ENCODE measurements at regions not wholly inside any gene's neighbourhood (a gene's known extent, or its start where the extent isn't known, plus 50 kb on each side); places are given as distances from the start of the nearest gene placed in this dataset.

- no peak overlapping the region for H3K4me2 ChIP-seq (ENCODE audit: extremely low read depth, insufficient read depth, low read length)
- no peak for DNase-seq (ENCODE audit: low read depth in 2 of 2)
- H3K36me3 ChIP-seq (ENCODE audit: control insufficient read depth, insufficient read depth, low read length), result no peaks in the 10 kb centered on the region
- no peak overlapping the region for H3K9ac ChIP-seq (ENCODE audit: insufficient read depth, low read length)
- H2AFZ ChIP-seq (ENCODE audit: low read length), result peak overlapping the region; percentile 37
- H3K4me3 ChIP-seq (replicated peaks in 1 of 4; ENCODE audit: control extremely low read depth in 1 of 4, insufficient read depth in 1 of 4, low read depth in 3 of 4, low read length in 4 of 4), result no peak overlapping the region
- no peaks in the 10 kb centered on the region for H3K4me1 ChIP-seq (ENCODE audit: control insufficient read depth, extremely low read depth, insufficient read depth, low read length)
- no peaks in the 10 kb centered on the region for H3K79me2 ChIP-seq (ENCODE audit: control insufficient read depth, insufficient read depth, low read length)
- no peak overlapping the region for H3K27ac ChIP-seq (ENCODE audit: insufficient read depth, low read length)
- H3K27me3 ChIP-seq (ENCODE audit: control insufficient read depth, insufficient read depth, low read length), result no peaks in the 10 kb centered on the region
- H3K9me3 ChIP-seq (ENCODE audit: control insufficient read depth, insufficient read depth, low read depth, low read length), result no peaks in the 10 kb centered on the region
- no peak for TF ChIP-seq EZH2 (IDR thresholded peaks at IDR 0.05; ENCODE audit: low read length, missing control alignments)
- TF ChIP-seq CTCF (conservative IDR thresholded peaks at IDR 0.05 in 1 of 2, IDR thresholded peaks at IDR 0.05 in 1 of 2; ENCODE audit: low read depth in 1 of 2, low read length in 2 of 2), result no peak
- H4K20me1 ChIP-seq (ENCODE audit: control insufficient read depth, extremely low read depth, insufficient read depth, low read length), result no peaks in the 10 kb centered on the region
Measured at GRCh38 chr9:13661014-13661413, 381.5 kb upstream of the MPDZ start.

- no peaks in the 10 kb centered on the region for H3K79me2 ChIP-seq (ENCODE audit: control insufficient read depth, insufficient read depth, low read length)
- H3K4me1 ChIP-seq (ENCODE audit: control insufficient read depth, extremely low read depth, insufficient read depth, low read length), result no peaks in the 10 kb centered on the region
- no peaks in the 10 kb centered on the region for H3K9me3 ChIP-seq (ENCODE audit: control insufficient read depth, insufficient read depth, low read depth, low read length)
- no peak for DNase-seq (ENCODE audit: low read depth in 2 of 2)
- no peak overlapping the region for H3K27ac ChIP-seq (ENCODE audit: insufficient read depth, low read length)
- no peak overlapping the region for H3K4me2 ChIP-seq (ENCODE audit: extremely low read depth, insufficient read depth, low read length)
- H3K9ac ChIP-seq (ENCODE audit: insufficient read depth, low read length), result no peak overlapping the region
- TF ChIP-seq CTCF (conservative IDR thresholded peaks at IDR 0.05 in 1 of 2, IDR thresholded peaks at IDR 0.05 in 1 of 2; ENCODE audit: low read depth in 1 of 2, low read length in 2 of 2) (no peak), EZH2 (IDR thresholded peaks at IDR 0.05; ENCODE audit: low read length, missing control alignments) (no peak)
- H3K4me3 ChIP-seq (replicated peaks in 1 of 4; ENCODE audit: control extremely low read depth in 1 of 4, insufficient read depth in 1 of 4, low read depth in 3 of 4, low read length in 4 of 4), result no peak overlapping the region
- H3K27me3 ChIP-seq (ENCODE audit: control insufficient read depth, insufficient read depth, low read length), result no peaks in the 10 kb centered on the region
- no peak overlapping the region for H2AFZ ChIP-seq (ENCODE audit: low read length)
- H3K36me3 ChIP-seq (ENCODE audit: control insufficient read depth, insufficient read depth, low read length), result no peaks in the 10 kb centered on the region
- H4K20me1 ChIP-seq (ENCODE audit: control insufficient read depth, extremely low read depth, insufficient read depth, low read length), result no peaks in the 10 kb centered on the region
Measured at GRCh38 chr9:13651969-13652663, 372.6 kb upstream of the MPDZ start.

GRCh38 chr9:13651526-13651925, 372.0 kb upstream of the MPDZ start:
- H3K9me3 ChIP-seq (ENCODE audit: control insufficient read depth, insufficient read depth, low read depth, low read length), result no peaks in the 10 kb centered on the region
- no peaks in the 10 kb centered on the region for H4K20me1 ChIP-seq (ENCODE audit: control insufficient read depth, extremely low read depth, insufficient read depth, low read length)
- no peak overlapping the region for H3K27ac ChIP-seq (ENCODE audit: insufficient read depth, low read length)
- DNase-seq (ENCODE audit: low read depth in 2 of 2), result no peak
- H3K36me3 ChIP-seq (ENCODE audit: control insufficient read depth, insufficient read depth, low read length), result no peaks in the 10 kb centered on the region
- TF ChIP-seq CTCF (conservative IDR thresholded peaks at IDR 0.05 in 1 of 2, IDR thresholded peaks at IDR 0.05 in 1 of 2; ENCODE audit: low read depth in 1 of 2, low read length in 2 of 2), result no peak
- no peak for TF ChIP-seq EZH2 (IDR thresholded peaks at IDR 0.05; ENCODE audit: low read length, missing control alignments)
- H3K4me3 ChIP-seq (replicated peaks in 1 of 4; ENCODE audit: control extremely low read depth in 1 of 4, insufficient read depth in 1 of 4, low read depth in 3 of 4, low read length in 4 of 4), result no peak overlapping the region
- H3K79me2 ChIP-seq (ENCODE audit: control insufficient read depth, insufficient read depth, low read length), result no peaks in the 10 kb centered on the region
- no peaks in the 10 kb centered on the region for H3K4me1 ChIP-seq (ENCODE audit: control insufficient read depth, extremely low read depth, insufficient read depth, low read length)
- no peak overlapping the region for H3K9ac ChIP-seq (ENCODE audit: insufficient read depth, low read length)
- H2AFZ ChIP-seq (ENCODE audit: low read length), result no peak overlapping the region
- H3K27me3 ChIP-seq (ENCODE audit: control insufficient read depth, insufficient read depth, low read length), result no peaks in the 10 kb centered on the region
- H3K4me2 ChIP-seq (ENCODE audit: extremely low read depth, insufficient read depth, low read length), result no peak overlapping the region
